C4-2B (cell line): ENCODE measurements at regions not wholly inside any gene's neighbourhood (a gene's known extent, or its start where the extent isn't known, plus 50 kb on each side); places are given as distances from the start of the nearest gene placed in this dataset.

Experiments used
- H3K27ac ChIP-seq: fragments of 450-650 bp; 2 replicates; pipeline ENCODE4 v1.5.1; 2017
- CTCF ChIP-seq: fragments of 450-650 bp; conservative IDR thresholded peaks from 2 replicates; pipeline ENCODE4 v1.5.1; 2017; ENCODE audit warnings: mild to moderate bottlenecking
- ZFX ChIP-seq: fragments of 450-650 bp; IDR thresholded peaks from 2 replicates; pipeline ENCODE4 v1.6.1; 2017

- H3K27ac ChIP-seq: no peak overlapping the region
- no peak for TF ChIP-seq CTCF
- no peak for TF ChIP-seq ZFX
These were observed 70.1 kb downstream of the BOLA3 start for GRCh38 chr2:74077636-74078035.

GRCh38 chr2:74078466-74078865, 69.2 kb downstream of the BOLA3 start:
- TF ChIP-seq CTCF: no peak
- no peak for TF ChIP-seq ZFX
- H3K27ac ChIP-seq: no peak overlapping the region

- TF ChIP-seq CTCF (no peak), ZFX (no peak)
These were observed 68.0 kb downstream of the BOLA3 start for GRCh38 chr2:74079522-74080341.

GRCh38 chr2:74080346-74080745, 67.4 kb downstream of the BOLA3 start:
- TF ChIP-seq CTCF (no peak), ZFX (no peak)

More at GRCh38 chr2:74079522-74080341, 68.0 kb downstream of the BOLA3 start:
- no peak overlapping the region for H3K27ac ChIP-seq

GRCh38 chr2:74081030-74081762, 66.5 kb downstream of the BOLA3 start:
- TF ChIP-seq ZFX: no peak
- no peak for TF ChIP-seq CTCF
- H3K27ac ChIP-seq: no peak overlapping the region

More at GRCh38 chr2:74080346-74080745, 67.4 kb downstream of the BOLA3 start:
- no peak overlapping the region for H3K27ac ChIP-seq

- TF ChIP-seq CTCF (no peak), ZFX (no peak)
- no peak overlapping the region for H3K27ac ChIP-seq
These were observed 66.0 kb downstream of the BOLA3 start for GRCh38 chr2:74081763-74082110.

- TF ChIP-seq ZFX (no peak), CTCF (no peak)
- H3K27ac ChIP-seq: no peak overlapping the region
These were observed 64.0 kb downstream of the BOLA3 start for GRCh38 chr2:74083750-74084149.
